ENCODE measurements at regions not wholly inside any gene's neighbourhood (a gene's known extent, or its start where the extent isn't known, plus 50 kb on each side); places are given as distances from the start of the nearest gene placed in this dataset.

DNA sequence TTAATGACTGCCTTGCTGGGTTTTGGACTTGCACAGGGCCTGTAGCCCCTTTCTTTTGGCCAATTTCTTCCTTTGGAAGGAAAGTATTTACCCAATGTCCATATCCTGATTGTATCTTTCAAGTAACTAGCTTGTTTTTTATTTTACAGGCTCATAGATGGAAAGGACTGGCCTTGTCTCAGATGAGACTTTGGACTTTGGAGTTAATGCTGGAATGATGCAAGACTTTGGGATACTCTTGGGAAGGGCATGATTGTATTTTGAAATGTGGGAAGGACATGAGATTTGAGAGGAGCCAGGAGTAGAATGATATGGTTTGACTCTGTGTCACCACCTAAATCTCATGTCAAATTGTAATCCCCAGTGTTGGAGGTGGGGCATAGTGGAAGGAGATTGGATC lies 140.1 kb downstream of the C1orf94 start:
- H3K36me3 ChIP-seq (ENCODE audit: insufficient read depth, low read length) = no peaks in the 10 kb centered on the region
- H3K9me3 ChIP-seq (ENCODE audit: low read length) = no peaks in the 10 kb centered on the region
- H3K4me2 ChIP-seq (ENCODE audit: low read depth, low read length, poor library complexity, severe bottlenecking) = no peak overlapping the region
- no peak overlapping the region for H2AFZ ChIP-seq (ENCODE audit: low read length)
- no peaks in the 10 kb centered on the region for H4K20me1 ChIP-seq (ENCODE audit: insufficient read depth, low read depth, low read length)
- H3K27me3 ChIP-seq (ENCODE audit: low read length) = no peaks in the 10 kb centered on the region
- H3K9me2 ChIP-seq (replicated peaks; ENCODE audit: insufficient read depth, low read length) = no peaks in the 10 kb centered on the region; the same call in 1 of the 2 replicates
- no peaks in the 10 kb centered on the region for H3K4me1 ChIP-seq (ENCODE audit: low read length)
- no peak overlapping the region for H3K9ac ChIP-seq (ENCODE audit: low read length)
- no peaks in the 10 kb centered on the region for H3K79me2 ChIP-seq (ENCODE audit: low read length)
- no peak overlapping the region for H3K4me3 ChIP-seq (ENCODE audit: low read length)
- H3K27ac ChIP-seq (ENCODE audit: low read length) = no peak overlapping the region
- no peak for DNase-seq

DNA sequence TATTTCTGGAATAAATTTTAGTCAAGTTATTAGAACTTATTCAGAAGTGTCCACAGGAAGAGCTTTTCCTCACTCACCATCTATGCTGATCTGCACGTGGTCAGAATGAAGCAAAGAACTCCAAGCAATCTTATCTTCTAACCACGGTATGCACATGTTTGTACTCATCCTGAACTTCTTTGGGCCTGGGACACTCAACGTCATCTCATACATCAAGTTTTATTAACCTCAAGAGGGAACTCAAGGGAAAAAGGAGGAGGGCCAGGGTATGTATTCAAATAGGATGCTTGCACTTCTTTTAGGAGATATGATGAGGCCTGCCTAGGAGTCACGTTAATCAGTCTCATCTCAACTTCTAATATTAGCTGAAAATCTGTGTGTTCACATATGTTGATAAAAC lies 142.5 kb downstream of the C1orf94 start:
- Histone ChIP-seq H3K36me3 (ENCODE audit: insufficient read depth, low read length) (no peaks in the 10 kb centered on the region), H3K27ac (ENCODE audit: low read length) (no peak overlapping the region), H3K9me3 (ENCODE audit: low read length) (no peaks in the 10 kb centered on the region), H3K4me1 (ENCODE audit: low read length) (no peaks in the 10 kb centered on the region), H3K4me2 (ENCODE audit: low read depth, low read length, poor library complexity, severe bottlenecking) (no peak overlapping the region), H3K4me3 (ENCODE audit: low read length) (no peak overlapping the region), H2AFZ (ENCODE audit: low read length) (no peak overlapping the region), H3K9me2 (replicated peaks; ENCODE audit: insufficient read depth, low read length) (no peaks in the 10 kb centered on the region), H3K79me2 (ENCODE audit: low read length) (no peaks in the 10 kb centered on the region), H4K20me1 (ENCODE audit: insufficient read depth, low read depth, low read length) (no peaks in the 10 kb centered on the region), H3K9ac (ENCODE audit: low read length) (no peak overlapping the region), H3K27me3 (ENCODE audit: low read length) (no peaks in the 10 kb centered on the region)
- DNase-seq = no peak

DNA sequence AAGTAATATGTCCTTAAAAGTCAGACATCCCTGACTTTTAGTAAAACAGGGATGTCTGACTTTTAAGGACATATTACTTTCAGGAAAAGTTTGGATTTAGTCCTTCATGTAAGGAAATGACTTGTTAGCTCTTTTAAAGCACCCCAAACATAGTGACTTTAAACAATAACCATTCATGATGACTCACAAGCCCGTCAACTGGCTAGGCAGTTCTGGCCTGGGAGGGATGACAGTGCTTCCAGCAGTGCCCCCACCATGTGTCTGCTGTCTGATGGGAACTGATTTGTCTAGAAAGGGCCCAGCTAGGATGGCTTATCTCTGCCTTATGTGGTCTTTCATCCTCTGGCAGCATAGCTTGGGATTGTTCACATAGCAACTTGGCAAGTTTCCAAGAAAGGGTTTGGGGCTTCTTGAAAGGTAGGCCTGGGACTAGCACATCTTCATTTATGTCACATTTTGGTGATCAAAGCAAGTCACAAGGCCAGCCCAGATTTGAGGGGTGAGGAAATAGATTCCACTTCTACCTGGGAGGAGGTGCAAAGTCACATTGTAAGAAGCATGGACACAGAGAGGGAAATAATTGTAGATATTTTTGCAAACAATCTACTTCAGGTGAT lies 143.5 kb downstream of the C1orf94 start:
- no peaks in the 10 kb centered on the region for H3K4me1 ChIP-seq (ENCODE audit: low read length)
- H3K4me3 ChIP-seq (ENCODE audit: low read length) = no peak overlapping the region
- H3K9me2 ChIP-seq (replicated peaks; ENCODE audit: insufficient read depth, low read length) = no peaks in the 10 kb centered on the region
- H3K36me3 ChIP-seq (ENCODE audit: insufficient read depth, low read length) = no peaks in the 10 kb centered on the region
- no peak for DNase-seq
- no peak overlapping the region for H3K4me2 ChIP-seq (ENCODE audit: low read depth, low read length, poor library complexity, severe bottlenecking)
- H4K20me1 ChIP-seq (ENCODE audit: insufficient read depth, low read depth, low read length) = no peaks in the 10 kb centered on the region
- H2AFZ ChIP-seq (ENCODE audit: low read length) = no peak overlapping the region
- no peak overlapping the region for H3K27ac ChIP-seq (ENCODE audit: low read length)
- H3K27me3 ChIP-seq (ENCODE audit: low read length) = no peaks in the 10 kb centered on the region
- no peaks in the 10 kb centered on the region for H3K79me2 ChIP-seq (ENCODE audit: low read length)
- no peaks in the 10 kb centered on the region for H3K9me3 ChIP-seq (ENCODE audit: low read length)
- H3K9ac ChIP-seq (ENCODE audit: low read length) = no peak overlapping the region

DNA sequence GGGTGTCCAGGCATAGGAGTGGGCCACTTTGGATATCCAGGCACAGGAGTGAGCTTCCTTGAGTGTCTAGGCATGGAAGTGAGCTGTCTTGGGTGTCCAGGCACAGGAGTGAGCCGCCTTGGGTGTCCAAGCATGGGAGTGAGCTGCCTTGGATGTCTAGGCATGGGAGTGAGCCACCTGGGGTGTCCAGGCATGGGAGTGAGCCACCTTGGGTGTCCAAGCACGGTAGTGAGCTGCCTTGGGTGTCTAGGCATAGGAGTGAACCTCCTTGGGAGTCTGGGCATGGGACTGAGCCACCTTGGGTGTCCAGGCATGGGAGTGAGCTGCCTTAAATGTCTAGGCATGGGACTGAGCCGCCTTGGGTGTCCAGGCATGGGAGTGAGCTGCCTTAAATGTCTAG lies 146.3 kb downstream of the C1orf94 start:
- H3K27ac ChIP-seq (ENCODE audit: low read length) = no peak overlapping the region
- H3K79me2 ChIP-seq (ENCODE audit: low read length) = no peaks in the 10 kb centered on the region
- no peak overlapping the region for H3K4me2 ChIP-seq (ENCODE audit: low read depth, low read length, poor library complexity, severe bottlenecking)
- H3K9me2 ChIP-seq (replicated peaks; ENCODE audit: insufficient read depth, low read length) = no peaks in the 10 kb centered on the region
- H4K20me1 ChIP-seq (ENCODE audit: insufficient read depth, low read depth, low read length) = no peaks in the 10 kb centered on the region
- no peak overlapping the region for H3K4me3 ChIP-seq (ENCODE audit: low read length)
- no peaks in the 10 kb centered on the region for H3K9me3 ChIP-seq (ENCODE audit: low read length)
- no peaks in the 10 kb centered on the region for H3K27me3 ChIP-seq (ENCODE audit: low read length)
- no peak overlapping the region for H3K9ac ChIP-seq (ENCODE audit: low read length)
- H2AFZ ChIP-seq (ENCODE audit: low read length) = no peak overlapping the region
- H3K4me1 ChIP-seq (ENCODE audit: low read length) = no peaks in the 10 kb centered on the region
- no peaks in the 10 kb centered on the region for H3K36me3 ChIP-seq (ENCODE audit: insufficient read depth, low read length)
- no peak for DNase-seq

DNA sequence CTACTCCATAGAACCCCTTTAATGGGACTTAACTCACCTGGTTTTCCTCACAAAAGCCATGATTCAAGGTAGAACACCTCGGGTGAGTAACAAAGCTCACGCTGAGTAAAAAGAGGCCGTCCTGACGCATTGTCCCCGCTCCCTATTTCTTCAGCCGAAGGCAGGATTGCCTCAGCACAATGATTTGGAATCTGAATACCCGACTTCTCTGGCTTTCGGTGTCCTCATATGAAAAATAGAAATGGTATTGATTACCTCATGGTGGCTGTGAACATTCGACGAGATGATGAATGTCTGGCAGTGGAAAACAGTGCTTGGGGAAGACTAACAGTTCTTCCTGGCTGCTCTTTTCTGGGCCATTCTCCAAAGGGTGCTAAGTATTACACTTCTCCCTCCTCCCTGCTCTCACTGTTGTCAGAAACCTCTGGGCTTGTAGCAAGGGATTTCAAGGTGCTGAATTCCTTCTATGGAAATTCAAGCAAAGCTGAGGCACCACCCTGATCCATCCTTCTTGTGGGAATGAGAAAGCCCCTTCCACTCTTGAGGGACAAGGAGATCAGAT lies 148.3 kb downstream of the C1orf94 start:
- Histone ChIP-seq H3K27ac (ENCODE audit: low read length) (no peak overlapping the region), H3K9ac (ENCODE audit: low read length) (no peak overlapping the region), H3K9me2 (replicated peaks; ENCODE audit: insufficient read depth, low read length) (no peaks in the 10 kb centered on the region), H4K20me1 (ENCODE audit: insufficient read depth, low read depth, low read length) (no peaks in the 10 kb centered on the region), H2AFZ (ENCODE audit: low read length) (no peak overlapping the region), H3K27me3 (ENCODE audit: low read length) (no peaks in the 10 kb centered on the region), H3K4me2 (ENCODE audit: low read depth, low read length, poor library complexity, severe bottlenecking) (no peak overlapping the region), H3K36me3 (ENCODE audit: insufficient read depth, low read length) (no peaks in the 10 kb centered on the region), H3K79me2 (ENCODE audit: low read length) (no peaks in the 10 kb centered on the region), H3K4me1 (ENCODE audit: low read length) (no peaks in the 10 kb centered on the region), H3K9me3 (ENCODE audit: low read length) (no peaks in the 10 kb centered on the region), H3K4me3 (ENCODE audit: low read length) (no peak overlapping the region)
- DNase-seq = no peak

DNA sequence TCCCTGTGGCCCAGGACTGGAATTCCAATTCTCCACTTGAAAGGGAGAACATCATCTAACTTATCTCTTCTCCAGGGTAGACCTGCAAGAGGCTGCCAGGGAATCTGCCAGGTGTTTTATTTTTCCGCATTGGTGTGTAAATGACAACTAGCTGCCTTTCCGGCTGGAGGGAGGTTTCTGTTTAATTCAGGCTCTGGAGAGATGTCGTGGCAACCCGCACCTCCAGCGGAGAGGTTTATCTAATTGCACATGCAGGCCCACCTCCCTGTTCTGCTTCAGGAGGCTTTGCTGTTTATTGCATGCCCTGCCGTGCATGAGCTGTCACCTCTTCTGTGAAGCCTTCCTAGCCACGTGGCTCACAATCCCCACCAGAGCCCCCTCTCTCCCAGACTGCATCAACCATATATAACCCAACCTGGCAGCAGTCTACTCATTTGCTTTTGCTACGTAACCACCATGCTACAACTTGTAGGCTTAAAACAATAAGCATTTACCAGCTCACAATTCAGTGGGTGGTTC lies 151.6 kb downstream of the C1orf94 start:
- Histone ChIP-seq H3K79me2 (ENCODE audit: low read length) (no peaks in the 10 kb centered on the region), H3K27me3 (ENCODE audit: low read length) (no peaks in the 10 kb centered on the region), H3K9ac (ENCODE audit: low read length) (no peak overlapping the region), H4K20me1 (ENCODE audit: insufficient read depth, low read depth, low read length) (no peaks in the 10 kb centered on the region), H3K36me3 (ENCODE audit: insufficient read depth, low read length) (no peaks in the 10 kb centered on the region), H3K4me2 (ENCODE audit: low read depth, low read length, poor library complexity, severe bottlenecking) (no peak overlapping the region), H3K4me3 (ENCODE audit: low read length) (no peak overlapping the region), H2AFZ (ENCODE audit: low read length) (no peak overlapping the region), H3K27ac (ENCODE audit: low read length) (no peak overlapping the region), H3K9me2 (replicated peaks; ENCODE audit: insufficient read depth, low read length) (no peaks in the 10 kb centered on the region), H3K4me1 (ENCODE audit: low read length) (no peaks in the 10 kb centered on the region), H3K9me3 (ENCODE audit: low read length) (no peaks in the 10 kb centered on the region)
- DNase-seq = no peak

DNA sequence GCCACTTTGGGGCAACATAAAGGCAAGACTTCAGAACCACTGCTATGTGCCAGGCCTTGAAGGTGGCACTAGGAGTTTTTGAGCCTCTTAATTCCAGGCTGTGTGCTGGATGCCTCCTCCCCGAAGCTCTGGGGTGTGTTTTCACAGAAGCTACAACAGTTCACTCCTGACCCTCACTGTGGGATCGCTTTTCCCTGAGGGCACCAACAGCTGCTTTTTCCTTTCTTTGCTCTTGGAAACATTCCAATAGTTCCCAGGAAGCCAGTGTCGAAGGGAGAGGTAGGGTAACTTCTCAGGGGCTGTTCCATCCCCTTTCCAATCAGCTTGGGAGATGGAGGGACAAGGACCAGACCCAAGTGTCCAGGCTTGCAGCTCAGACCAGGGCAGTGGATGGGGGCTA lies 153.4 kb downstream of the C1orf94 start:
- H3K27me3 ChIP-seq (ENCODE audit: low read length) = no peaks in the 10 kb centered on the region
- no peaks in the 10 kb centered on the region for H3K9me3 ChIP-seq (ENCODE audit: low read length)
- no peak for DNase-seq
- H4K20me1 ChIP-seq (ENCODE audit: insufficient read depth, low read depth, low read length) = no peaks in the 10 kb centered on the region
- H3K4me3 ChIP-seq (ENCODE audit: low read length) = no peak overlapping the region
- H3K79me2 ChIP-seq (ENCODE audit: low read length) = no peaks in the 10 kb centered on the region
- no peaks in the 10 kb centered on the region for H3K4me1 ChIP-seq (ENCODE audit: low read length)
- H3K27ac ChIP-seq (ENCODE audit: low read length) = no peak overlapping the region
- no peaks in the 10 kb centered on the region for H3K36me3 ChIP-seq (ENCODE audit: insufficient read depth, low read length)
- no peaks in the 10 kb centered on the region for H3K9me2 ChIP-seq (replicated peaks; ENCODE audit: insufficient read depth, low read length)
- H2AFZ ChIP-seq (ENCODE audit: low read length) = no peak overlapping the region
- no peak overlapping the region for H3K9ac ChIP-seq (ENCODE audit: low read length)
- no peak overlapping the region for H3K4me2 ChIP-seq (ENCODE audit: low read depth, low read length, poor library complexity, severe bottlenecking)

DNA sequence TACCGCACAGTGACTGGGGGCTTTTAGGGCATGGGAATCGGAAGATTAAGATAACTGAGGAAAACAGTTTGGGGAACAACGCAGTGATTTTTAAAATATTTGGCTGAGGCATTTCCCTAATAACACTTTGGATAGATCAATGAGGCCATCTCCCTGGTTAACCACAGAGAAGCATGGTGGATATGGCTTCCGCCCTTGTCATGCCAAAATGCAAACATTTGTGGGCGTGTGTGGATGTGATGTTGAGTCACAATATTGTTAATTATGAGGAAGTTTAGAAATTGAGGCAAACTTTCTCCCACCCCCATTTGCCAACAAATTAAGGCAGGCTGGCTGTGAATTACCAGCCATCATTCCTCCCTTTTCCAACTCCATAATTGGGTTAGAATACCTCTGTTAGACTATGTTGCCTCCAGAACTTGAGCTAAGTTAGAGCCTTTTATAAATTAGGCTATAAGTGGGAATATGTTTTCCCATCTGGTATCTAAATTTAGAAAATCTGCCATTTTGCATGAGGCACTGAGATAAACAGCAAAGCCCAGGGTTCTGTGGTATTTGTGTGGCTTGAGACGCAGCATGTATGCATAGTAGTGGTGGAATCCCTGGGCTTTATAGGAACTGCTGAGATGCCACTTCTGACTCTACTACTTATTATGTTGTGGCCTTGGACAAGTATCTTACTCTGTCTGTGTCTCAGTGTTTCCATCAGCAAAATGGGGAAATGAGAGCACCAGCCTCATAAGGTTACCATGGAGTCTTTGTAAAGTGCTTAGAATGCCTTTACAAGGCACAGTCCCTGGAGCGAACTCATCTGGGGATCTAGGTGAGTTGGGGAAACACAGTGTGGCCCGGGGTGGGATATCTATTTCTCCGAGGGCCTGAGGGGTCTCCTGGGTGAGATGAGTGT lies 154.6 kb downstream of the C1orf94 start:
- Histone ChIP-seq H3K9me2 (replicated peaks; ENCODE audit: insufficient read depth, low read length) (no peaks in the 10 kb centered on the region), H3K4me2 (ENCODE audit: low read depth, low read length, poor library complexity, severe bottlenecking) (no peak overlapping the region), H2AFZ (ENCODE audit: low read length) (no peak overlapping the region), H4K20me1 (ENCODE audit: insufficient read depth, low read depth, low read length) (no peaks in the 10 kb centered on the region), H3K79me2 (ENCODE audit: low read length) (no peaks in the 10 kb centered on the region), H3K4me3 (ENCODE audit: low read length) (no peak overlapping the region), H3K9ac (ENCODE audit: low read length) (no peak overlapping the region), H3K4me1 (ENCODE audit: low read length) (no peaks in the 10 kb centered on the region), H3K9me3 (ENCODE audit: low read length) (no peaks in the 10 kb centered on the region), H3K27ac (ENCODE audit: low read length) (no peak overlapping the region), H3K36me3 (ENCODE audit: insufficient read depth, low read length) (no peaks in the 10 kb centered on the region), H3K27me3 (ENCODE audit: low read length) (no peaks in the 10 kb centered on the region)
- DNase-seq = no peak
